Mononuclear cell (primary cell): ENCODE measurements at regions not wholly inside any gene's neighbourhood (a gene's known extent, or its start where the extent isn't known, plus 50 kb on each side); places are given as distances from the start of the nearest gene placed in this dataset.

Source experiments
- H3K27me3 ChIP-seq: 2 replicates; pipeline ENCODE4 v1.6.0; 2011; ENCODE audit warnings: low read length, control low read depth; ENCODE audit not compliant: insufficient read depth
- H3K4me1 ChIP-seq: 2 replicates; pipeline ENCODE4 v1.5.1; 2011; ENCODE audit warnings: mild to moderate bottlenecking, low read length, control low read depth; ENCODE audit not compliant: insufficient read depth
- H3K4me3 ChIP-seq: 2 replicates; pipeline ENCODE4 v1.5.1; 2011; ENCODE audit warnings: mild to moderate bottlenecking, low read length, moderate library complexity
- H3K9me3 ChIP-seq: 2 replicates; pipeline ENCODE4 v1.5.1; 2011; ENCODE audit warnings: low read depth, mild to moderate bottlenecking, control low read depth, low read length

DNA sequence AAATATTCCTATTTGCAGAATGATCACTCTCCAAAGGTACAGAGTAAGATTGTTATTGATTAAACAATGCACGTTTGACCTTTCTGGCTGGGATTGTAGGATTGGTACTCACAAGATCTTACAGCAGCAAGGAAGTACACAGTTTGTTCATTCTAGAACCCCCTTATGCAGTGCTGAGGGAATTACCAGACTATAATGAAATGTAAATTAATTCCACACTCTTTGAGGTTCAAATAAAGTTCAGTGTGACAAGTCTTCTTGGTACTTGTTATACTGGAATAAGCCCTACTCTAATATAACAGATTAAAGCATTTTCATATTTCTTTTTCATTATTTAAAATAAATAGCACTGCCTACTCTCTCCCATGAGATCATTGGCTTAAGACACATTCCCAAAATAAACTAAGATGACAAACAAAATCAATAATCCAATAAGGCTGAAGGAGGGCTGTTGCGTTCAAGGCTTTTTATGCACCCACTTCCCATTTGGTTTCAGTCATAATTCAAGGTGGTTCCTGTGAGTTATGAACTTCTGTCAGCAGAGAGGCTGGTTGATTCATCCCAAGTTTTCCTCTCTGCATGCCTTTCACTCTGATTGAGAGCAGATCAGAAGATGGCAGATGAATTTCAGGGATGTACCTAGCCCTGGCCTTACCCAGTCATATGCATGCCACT is 881.5 kb downstream of the C6orf118 start:
- H3K27me3 ChIP-seq: no peaks in the 10 kb centered on the region
- no peaks in the 10 kb centered on the region for H3K9me3 ChIP-seq
- H3K4me3 ChIP-seq: no peak overlapping the region
- H3K4me1 ChIP-seq: no peaks in the 10 kb centered on the region

DNA sequence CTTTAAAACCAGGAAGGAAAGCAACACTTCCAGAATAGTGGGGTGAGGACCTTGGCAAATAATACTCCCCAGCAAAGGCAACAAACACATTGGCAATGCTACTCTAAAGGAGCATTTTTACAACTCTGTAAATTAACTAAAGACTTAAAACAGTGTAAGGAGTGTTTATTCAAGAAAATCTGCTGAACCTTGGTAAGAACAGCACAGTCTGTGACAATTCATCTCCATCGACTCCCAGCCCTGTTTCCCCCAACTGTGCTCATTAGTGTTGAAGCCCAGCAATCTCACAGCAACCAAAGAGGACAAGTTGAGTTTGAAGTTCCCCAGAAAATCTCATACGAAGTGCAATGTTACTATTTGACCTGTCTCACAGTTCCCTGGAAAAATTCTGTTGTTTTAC is 884.9 kb downstream of the C6orf118 start:
- H3K9me3 ChIP-seq: no peaks in the 10 kb centered on the region
- no peaks in the 10 kb centered on the region for H3K27me3 ChIP-seq

DNA sequence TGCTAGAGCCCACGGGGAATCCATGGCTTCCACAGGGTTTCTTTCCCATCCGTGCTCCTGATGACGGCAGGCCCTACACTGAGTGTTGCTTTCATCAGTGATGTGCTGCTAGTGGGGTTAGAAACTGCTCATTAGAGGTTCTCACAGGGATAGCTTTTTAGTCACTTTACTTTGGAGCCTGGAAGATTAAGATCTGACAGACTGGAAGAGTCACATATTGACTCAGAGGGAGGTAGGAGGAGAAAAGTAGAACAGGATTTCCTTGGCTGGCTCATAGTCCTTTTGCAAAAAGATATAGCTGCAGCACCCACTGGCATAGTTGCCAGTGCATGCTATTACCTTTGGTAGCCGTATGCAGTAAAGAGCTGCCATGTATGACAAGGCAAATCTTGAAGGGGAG is 890.3 kb downstream of the C6orf118 start:
- H3K4me1 ChIP-seq: no peaks in the 10 kb centered on the region
- H3K9me3 ChIP-seq: no peaks in the 10 kb centered on the region
- H3K4me3 ChIP-seq: no peak overlapping the region
- no peaks in the 10 kb centered on the region for H3K27me3 ChIP-seq

More for the DNA sequence above, 884.9 kb downstream of the C6orf118 start:
- Histone ChIP-seq H3K4me1 (no peaks in the 10 kb centered on the region), H3K4me3 (no peak overlapping the region)

DNA sequence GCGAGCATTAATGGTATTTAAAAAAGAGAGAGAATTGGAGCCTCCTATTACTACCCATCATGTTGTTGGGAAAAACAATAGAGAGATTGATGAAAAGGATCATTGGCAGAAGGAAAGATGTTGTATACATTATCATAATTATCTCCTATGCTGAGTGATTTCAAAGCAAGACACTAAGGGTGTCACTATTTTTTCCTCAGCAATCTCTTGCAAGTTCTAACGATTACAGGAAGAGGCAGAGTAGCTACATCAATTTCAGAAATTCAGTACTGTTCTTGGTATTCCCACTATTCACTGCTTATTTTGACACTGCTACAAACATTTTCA is 891.2 kb downstream of the C6orf118 start:
- H3K9me3 ChIP-seq: no peaks in the 10 kb centered on the region
- no peaks in the 10 kb centered on the region for H3K4me1 ChIP-seq
- H3K4me3 ChIP-seq: no peak overlapping the region
- no peaks in the 10 kb centered on the region for H3K27me3 ChIP-seq

DNA sequence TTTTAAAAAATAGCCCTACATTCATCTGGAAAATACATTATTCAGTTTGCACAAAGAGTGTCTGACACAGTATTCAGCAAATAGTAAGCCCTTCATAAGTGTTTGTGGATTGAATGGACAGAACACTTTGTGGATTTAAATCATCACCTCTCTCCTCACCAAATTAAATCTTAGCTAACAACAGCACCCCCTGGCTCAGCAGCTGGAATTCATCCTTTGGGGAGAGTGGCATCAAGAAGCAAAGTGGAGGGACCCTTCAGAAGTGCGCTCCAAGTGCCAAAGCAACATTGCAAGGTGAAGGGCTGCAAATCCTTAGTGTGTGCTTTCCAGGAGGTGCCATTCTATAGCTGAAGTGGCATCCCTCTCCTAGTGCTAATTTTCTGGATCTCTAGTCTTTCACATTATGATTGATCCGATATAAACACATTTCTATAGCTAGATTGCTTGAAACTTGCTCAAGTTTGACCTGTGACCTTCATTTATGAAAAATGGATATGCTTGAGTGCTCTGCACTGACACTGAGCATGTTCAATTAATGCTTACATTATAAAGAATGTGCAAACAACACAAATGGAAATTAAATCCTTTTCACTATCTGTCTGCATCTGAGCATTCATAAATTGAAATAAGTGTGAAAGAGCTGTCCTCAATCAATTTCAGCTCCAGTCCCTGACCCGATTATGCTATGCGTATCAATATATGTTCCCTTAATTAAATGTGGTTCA is 891.7 kb downstream of the C6orf118 start:
- no peaks in the 10 kb centered on the region for H3K9me3 ChIP-seq
- H3K4me1 ChIP-seq: no peaks in the 10 kb centered on the region
- H3K27me3 ChIP-seq: no peaks in the 10 kb centered on the region
- no peak overlapping the region for H3K4me3 ChIP-seq

DNA sequence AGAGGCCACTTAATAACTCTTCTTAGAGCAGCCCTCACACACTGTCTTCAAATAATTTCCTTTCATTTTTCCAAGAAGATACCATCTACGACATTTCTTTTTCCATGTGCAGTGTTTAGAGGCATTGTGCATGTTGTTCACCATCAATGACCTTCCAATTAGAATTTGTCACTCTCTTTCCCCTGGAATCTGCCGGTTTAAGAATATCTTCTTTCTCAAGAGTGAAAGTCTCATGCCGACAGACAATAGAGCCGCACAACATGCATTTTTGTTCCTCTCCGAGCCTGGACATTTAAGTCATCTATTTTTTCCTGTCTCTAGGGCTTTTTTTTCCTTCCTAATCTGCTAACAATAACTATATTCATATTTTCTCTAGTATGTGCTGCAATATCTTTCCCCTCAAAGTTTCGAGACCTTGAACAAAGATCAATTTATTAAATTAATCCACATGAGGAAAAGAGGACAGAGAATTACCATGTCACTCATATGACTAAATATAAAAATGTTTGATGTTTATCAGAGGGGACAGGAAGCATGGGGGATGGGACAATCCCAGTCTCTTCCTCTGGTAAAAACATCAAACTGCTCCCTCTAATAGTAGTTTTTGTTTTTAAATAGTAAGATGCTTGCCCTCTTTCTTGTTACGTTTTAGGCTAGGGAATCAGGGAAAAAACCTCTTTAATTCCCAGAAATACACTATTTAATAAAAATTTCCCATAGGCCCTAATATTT is 893.4 kb downstream of the C6orf118 start:
- Histone ChIP-seq H3K27me3 (no peaks in the 10 kb centered on the region), H3K9me3 (no peaks in the 10 kb centered on the region), H3K4me3 (no peak overlapping the region), H3K4me1 (no peaks in the 10 kb centered on the region)

DNA sequence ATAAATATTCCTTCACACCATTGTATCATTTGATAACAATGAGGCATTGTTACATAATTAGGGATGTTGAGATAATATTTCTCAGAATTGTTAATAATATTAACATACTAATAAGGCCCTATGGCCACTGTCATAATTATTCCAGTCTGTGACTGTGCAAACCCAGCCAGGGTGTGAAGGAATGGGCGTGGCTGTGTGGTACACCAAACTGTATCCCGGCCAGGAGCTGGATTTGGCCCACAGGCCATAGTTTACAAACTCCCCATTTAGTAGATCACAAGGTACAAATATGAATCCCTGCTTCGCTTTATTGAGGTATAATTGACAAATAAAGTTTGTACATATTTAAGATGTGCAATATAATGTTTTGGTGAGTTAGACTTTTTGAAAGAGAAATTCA is 894.7 kb downstream of the C6orf118 start:
- H3K4me3 ChIP-seq: no peak overlapping the region
- H3K27me3 ChIP-seq: no peaks in the 10 kb centered on the region
- H3K9me3 ChIP-seq: no peaks in the 10 kb centered on the region
- H3K4me1 ChIP-seq: no peaks in the 10 kb centered on the region

DNA sequence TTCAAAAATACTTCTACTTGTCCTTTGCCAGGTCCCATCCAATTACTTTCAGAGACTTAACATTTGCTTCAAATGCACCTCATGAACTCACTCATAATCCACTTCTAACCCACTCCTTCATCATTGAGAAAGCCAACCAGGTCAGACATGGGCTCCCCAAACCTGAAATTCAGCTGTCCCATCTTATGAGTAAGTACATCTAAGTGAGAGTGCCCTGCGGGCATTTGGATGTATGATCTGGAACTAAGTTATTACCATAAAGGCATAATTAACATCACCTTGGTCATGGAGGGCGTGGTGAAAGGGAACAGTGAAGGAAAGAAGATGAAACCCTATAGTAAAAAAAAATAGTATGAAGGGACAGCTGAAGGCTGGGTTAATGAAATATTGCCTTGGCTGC is 896.8 kb downstream of the C6orf118 start:
- Histone ChIP-seq H3K4me1 (no peaks in the 10 kb centered on the region), H3K9me3 (no peaks in the 10 kb centered on the region), H3K4me3 (no peak overlapping the region), H3K27me3 (no peaks in the 10 kb centered on the region)

DNA sequence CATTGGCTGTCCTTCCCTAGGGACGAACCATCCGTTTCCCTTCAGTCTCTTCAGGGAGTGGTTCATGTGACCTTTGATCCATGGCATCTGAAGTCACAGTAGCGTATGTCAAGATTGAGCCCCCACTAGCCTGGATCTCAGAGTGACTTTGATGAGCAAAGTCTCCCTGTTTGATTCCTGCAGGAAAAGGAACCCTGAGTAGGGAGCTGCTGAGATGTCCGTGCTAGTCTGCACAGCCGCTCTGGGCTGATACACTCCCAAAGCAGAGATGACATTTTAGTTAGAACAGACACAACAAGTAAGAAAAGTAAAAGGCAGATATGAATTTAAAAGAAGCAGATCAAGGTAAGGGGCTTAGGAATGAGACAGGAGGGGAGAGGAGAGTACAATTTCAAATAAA is 899.4 kb downstream of the C6orf118 start:
- Histone ChIP-seq H3K4me1 (no peaks in the 10 kb centered on the region), H3K27me3 (no peaks in the 10 kb centered on the region), H3K4me3 (no peak overlapping the region), H3K9me3 (peaks cover 11% of the 10 kb centered on the region)

DNA sequence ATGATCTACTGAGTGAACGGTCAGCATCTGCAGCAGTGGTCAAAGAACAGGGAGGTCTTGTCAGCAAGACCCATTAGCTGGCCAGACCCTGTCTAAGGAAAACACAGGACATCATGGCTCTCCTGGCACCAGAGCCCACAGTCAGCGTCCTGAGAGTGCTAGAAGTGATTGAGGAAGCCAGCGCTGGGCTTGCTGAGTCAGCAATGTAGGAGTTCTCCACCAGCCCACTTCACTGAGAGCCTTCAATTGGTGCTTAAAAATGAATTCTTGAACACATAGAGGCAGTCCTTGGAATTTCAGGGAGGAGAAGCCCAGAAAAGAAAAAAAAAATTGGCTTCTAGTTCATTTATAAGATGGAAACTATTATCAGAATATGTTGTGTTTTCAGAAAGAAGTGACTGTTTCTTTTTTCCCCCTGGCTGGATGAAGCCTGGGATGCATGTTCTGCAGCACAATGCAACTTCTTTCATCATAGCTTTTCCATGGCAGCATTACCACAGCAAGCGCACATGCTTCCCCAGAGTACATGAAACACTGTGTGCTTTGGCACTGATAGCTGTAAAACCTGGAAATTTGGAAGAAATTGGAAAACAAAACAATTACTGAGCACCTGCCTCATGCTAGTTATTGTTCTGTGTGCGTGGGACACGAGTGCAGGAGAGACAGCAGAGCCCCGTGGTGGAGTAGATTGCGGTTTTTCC is 899.9 kb downstream of the C6orf118 start:
- no peaks in the 10 kb centered on the region for H3K27me3 ChIP-seq
- no peaks in the 10 kb centered on the region for H3K4me1 ChIP-seq
- no peak overlapping the region for H3K4me3 ChIP-seq
- peaks cover 11% of the 10 kb centered on the region for H3K9me3 ChIP-seq

DNA sequence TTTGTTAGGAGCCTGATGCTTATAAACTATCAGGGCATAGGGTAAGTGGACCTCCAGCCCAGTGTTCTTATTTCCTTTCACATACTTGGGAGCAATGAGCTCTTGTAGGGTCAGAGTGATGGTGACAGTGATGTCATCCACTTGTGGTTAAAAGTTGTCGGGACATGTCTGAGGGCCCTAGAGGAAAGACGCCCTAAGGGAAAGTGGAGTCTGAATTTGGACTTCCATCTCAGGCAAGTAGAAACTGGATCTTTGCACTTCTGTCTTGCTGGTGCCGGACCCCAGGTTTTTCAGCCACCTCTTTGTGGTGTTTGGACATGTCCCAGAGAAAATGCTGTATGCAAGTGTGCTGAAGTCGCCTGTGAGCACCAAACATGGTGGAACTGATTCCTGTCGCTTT is 900.5 kb downstream of the C6orf118 start:
- Histone ChIP-seq H3K9me3 (peaks cover 11% of the 10 kb centered on the region), H3K4me1 (no peaks in the 10 kb centered on the region), H3K4me3 (no peak overlapping the region), H3K27me3 (no peaks in the 10 kb centered on the region)

DNA sequence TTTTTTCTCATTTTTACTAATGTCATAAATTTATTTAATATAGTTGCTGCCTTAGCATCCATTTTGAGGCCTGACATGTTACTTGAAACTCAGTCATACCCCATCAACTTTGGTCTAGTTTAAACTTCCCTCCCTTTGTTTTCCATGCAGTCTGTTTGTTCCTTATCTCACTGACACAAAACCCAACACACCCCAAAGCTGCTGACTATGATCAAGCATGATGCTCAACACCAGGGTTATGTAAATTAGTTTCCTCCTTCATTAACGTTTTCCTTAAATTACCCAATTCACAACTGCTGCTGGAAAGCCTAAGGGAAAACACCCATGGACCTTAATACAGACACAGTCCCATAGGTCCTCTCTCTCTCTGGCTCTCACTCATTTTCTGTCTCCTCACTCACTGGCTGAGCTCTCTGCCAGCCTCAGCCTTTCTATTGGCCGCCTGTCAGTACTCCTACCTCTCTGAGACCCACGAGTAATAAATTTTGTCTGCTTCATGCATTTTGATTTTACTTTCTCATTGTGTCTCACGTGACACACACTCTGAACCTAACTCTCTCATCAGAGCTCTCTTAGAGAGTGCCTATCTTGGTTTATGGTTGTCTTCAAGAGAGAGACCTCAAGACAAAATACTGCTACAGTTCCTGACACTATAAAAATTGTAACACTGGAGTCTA is 904.5 kb downstream of the C6orf118 start:
- Histone ChIP-seq H3K4me3 (no peak overlapping the region), H3K9me3 (peaks cover 11% of the 10 kb centered on the region), H3K27me3 (no peaks in the 10 kb centered on the region), H3K4me1 (no peaks in the 10 kb centered on the region)

DNA sequence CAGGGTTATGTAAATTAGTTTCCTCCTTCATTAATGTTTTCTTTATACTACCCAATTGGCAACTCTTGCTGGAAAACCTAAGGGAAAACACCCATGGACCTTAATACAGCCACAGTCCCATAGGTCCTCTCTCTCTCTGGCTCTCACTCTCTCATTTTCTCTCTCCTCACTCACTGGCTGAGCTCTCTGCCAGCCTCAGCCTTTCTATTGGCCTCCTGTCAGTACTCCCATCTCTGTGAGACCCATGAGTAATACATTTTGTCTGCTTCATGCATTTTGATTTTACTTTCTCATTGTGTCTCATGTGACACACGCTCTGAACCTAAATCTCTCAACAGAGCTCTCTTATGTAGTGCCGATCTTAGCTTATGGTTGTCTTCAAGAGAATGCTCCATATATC is 907.5 kb downstream of the C6orf118 start:
- Histone ChIP-seq H3K9me3 (peaks cover 11% of the 10 kb centered on the region), H3K4me3 (no peak overlapping the region), H3K27me3 (no peaks in the 10 kb centered on the region), H3K4me1 (no peaks in the 10 kb centered on the region)

DNA sequence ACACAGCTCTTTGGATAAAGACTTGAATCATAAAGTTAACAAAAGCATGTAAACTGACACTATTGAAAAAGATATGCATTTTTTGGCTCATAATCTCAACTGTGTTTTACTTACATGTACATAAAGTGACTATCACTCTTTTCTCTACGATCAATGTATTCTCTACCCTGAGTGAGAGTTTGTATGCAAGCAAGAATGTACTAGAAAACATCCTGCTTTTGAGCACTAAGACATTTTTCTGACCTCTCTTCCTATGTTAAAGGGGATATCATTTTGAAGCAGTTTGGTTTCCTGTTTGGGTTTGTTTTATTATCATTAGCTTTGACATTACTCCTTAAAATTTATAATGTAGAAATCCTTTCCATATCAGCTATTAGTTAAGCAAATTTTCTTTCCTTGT is 910.8 kb downstream of the C6orf118 start:
- Histone ChIP-seq H3K4me1 (no peaks in the 10 kb centered on the region), H3K9me3 (no peaks in the 10 kb centered on the region), H3K4me3 (no peak overlapping the region), H3K27me3 (no peaks in the 10 kb centered on the region)
